H1 (cell line): ENCODE measurements at regions not wholly inside any gene's neighbourhood (a gene's known extent, or its start where the extent isn't known, plus 50 kb on each side); places are given as distances from the start of the nearest gene placed in this dataset.

Experiments
- CHD2 ChIP-seq: IDR thresholded peaks from 2 replicates; pipeline ENCODE4 v1.6.1; 2012; ENCODE audit warnings: low read length, improper control_type of control experiment
- JUN ChIP-seq: IDR thresholded peaks from 2 replicates; pipeline ENCODE4 v1.6.1; 2011; ENCODE audit warnings: low read depth, mild to moderate bottlenecking, improper control_type of control experiment, low read length
- KDM5A ChIP-seq: fragments of 200-600 bp; IDR thresholded peaks from 2 replicates; pipeline ENCODE4 v1.7.1; 2012; ENCODE audit warnings: mild to moderate bottlenecking, low read length, inconsistent platforms, mixed read lengths
- YY1 ChIP-seq: IDR thresholded peaks from 2 replicates; pipeline ENCODE4 v1.6.1; 2011; ENCODE audit warnings: low read depth, mild to moderate bottlenecking, low read length

GRCh38 chr1:118272884-118273283, 87.9 kb upstream of the SPAG17 start (continued):
- TF ChIP-seq KDM5A (no peak), JUN (no peak), CHD2 (no peak), YY1 (no peak)
